ENCODE measurements at regions not wholly inside any gene's neighbourhood (a gene's known extent, or its start where the extent isn't known, plus 50 kb on each side); places are given as distances from the start of the nearest gene placed in this dataset.

DNA sequence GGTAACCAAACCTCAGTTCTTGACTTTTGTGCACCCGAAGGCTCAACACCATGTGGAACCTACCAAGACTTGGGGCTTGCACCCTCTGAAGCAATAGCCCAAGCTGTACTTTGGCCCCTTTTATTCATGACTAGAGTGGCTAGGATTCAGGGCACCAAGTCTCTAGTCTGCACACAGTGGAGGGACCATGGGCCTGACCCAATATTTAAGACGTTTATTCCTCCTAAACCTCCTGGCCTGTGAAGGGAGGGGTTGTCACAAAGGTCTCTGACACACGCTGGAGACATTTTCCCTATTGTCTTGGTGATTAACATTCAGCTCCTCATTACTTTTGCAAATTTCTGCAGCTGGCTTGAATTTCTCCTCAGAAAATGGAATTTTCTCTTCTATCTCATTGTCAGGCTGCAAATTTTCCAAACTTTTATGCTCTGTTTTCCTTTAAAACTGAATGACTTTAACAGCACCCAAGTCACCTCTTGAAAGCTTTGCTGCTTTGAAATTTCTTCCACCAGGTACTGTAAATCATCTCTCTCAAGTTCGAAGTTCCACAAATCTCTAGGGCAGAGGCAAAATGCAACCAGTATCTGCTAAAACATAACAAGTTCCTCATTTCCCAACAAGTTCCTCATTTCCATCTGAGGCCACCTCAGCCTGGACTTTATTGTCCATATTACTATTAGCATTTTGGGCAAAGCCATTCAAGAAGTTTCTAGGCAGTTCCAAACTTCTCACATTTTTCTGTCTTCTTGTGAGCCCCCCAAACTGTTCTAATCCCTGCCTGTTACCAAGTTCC lies 481.4 kb upstream of the BTBD3 start:
- DNase-seq, result no peak

DNA sequence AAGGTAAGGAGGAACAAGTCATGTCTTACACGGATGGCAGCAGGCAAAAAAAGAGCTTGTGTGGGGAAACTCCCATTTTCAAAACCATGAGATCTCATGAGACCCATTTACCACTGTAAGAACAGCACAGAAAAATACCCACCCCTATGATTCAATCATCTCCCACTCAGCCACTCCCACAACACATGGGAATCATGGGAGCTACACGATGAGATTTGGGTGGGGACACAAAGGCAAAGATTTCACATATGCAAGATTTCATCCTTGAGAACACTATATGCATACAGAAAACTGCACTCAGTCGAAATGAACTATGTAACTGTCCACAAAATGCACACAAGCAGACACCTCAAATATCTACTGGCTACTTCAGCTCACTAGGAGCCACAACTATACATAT lies 480.6 kb upstream of the BTBD3 start:
- no peak for DNase-seq

DNA sequence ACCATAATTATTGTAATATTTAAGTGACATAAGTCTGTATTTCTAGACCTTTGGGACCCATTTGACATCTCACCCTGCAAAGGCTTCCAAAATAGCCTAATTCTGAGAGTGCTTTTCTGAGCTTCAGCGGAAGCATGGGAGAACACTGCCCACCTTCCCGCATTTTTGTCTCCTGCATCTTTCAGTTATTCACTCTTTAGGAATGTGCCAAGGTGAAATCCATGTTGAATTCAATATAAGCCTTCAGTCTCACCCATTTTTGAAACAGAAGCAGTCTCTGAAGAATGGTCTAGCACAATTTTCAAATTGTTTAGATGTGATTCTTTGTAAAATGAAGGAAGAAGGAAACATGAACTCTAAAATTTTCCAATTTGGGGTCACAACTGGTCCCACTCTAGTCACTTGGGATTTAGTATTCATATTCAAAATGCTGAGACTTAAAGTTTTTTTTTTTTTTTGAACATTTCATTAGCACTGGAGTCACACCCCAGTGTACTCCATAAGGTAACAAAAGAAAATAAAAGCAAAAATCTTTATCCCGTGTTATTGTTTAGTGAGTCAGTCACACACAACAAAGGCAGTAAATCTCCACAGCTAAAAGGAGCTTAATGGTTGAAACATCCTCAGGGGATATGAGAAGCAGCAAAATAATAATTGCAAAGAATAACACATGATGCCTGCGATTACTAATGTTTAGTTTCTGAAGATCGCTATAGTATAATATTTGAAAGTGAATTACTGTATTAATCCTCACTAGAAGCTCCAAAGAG lies 479.9 kb upstream of the BTBD3 start:
- DNase-seq, result no peak

DNA sequence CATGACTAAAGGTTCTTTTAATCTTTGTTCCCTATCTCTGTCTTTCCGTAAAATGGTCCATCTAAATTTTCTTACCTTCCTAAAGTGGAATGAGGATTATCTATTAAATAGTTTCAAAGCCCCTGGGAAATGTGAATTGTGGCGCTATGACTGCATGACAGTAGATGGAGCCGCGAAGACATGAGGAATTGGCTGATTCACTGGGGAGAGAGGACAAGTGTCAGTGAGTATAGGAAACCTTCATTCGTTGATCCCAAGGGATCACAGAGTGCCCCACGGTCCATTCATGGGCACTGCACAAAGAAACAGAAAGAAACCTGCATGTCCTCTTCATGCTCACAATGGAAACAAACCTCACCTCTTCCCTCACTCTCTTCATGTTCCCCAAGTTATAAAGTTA lies 479.3 kb upstream of the BTBD3 start:
- no peak for DNase-seq

DNA sequence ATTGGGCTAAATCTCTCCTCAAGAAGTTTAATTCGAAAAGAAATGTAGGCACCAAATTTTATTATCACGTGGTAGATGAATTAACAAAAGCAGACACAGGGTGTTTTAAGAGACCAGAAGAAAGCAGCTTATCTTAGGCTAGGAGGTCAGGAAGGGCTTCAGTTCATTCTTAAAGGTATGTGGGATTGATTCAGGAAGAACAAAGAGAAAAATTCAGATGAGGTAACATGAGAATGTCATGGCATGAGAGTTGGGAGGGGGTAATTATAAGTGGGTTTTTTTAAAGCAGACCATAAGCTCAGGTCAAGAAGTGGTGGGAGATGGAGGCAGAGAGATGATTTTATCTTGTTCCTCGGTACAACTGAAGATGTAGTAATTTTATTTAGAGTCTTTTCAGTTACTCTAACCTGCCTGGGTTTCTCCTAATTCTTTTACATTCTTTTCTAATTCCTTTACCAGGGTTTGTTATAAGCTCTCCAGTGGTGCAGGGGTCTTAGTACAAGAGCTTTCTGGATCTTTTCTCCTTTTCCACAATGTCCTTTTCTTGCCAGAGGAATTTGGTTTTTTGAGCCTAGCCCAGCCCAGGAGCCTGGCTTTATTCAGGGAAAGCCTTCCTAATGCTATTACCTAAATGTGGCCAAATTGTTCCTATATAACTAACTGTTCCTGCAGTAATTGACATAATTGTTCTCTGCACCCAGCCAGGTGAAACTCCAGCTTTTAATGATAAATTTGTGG lies 474.1 kb upstream of the BTBD3 start:
- no peak for DNase-seq

DNA sequence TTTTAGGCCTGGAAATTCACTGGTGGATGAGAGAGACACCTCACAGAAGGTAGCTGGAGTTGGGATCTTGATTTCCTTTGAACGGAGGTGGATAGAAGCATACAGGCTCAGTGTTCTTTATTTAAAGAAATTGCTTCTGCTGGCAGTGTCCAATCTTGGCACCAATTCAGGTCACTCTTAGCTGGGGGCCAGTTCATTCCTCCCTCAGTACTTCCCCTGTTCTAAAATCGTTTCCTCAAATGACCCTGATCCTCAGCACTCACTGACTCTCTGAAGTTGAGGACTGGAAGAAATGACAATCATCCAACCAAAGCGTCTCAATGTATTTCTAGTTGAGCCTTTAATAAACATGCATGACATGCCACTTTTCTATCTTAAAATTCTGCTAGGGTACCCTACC lies 472.5 kb upstream of the BTBD3 start:
- no peak for DNase-seq

DNA sequence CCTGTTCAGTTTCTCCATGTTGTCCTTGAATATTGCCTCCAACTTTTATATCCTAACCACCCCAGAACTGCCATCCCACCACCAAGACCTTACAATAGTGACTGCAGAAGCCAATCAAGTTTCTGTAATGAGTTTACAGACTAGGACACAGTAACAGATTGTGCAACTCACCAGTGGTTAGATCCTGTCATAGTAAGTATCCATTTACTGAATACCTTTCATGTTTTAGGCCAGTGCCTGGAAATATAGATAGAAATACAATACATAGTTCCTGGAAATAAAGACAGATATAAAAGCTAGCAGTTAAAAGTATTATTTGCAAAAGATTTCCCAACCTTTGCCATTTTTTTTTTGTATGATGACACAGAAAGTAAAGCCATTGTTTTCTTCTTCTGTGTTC lies 471.8 kb upstream of the BTBD3 start:
- DNase-seq, result no peak

DNA sequence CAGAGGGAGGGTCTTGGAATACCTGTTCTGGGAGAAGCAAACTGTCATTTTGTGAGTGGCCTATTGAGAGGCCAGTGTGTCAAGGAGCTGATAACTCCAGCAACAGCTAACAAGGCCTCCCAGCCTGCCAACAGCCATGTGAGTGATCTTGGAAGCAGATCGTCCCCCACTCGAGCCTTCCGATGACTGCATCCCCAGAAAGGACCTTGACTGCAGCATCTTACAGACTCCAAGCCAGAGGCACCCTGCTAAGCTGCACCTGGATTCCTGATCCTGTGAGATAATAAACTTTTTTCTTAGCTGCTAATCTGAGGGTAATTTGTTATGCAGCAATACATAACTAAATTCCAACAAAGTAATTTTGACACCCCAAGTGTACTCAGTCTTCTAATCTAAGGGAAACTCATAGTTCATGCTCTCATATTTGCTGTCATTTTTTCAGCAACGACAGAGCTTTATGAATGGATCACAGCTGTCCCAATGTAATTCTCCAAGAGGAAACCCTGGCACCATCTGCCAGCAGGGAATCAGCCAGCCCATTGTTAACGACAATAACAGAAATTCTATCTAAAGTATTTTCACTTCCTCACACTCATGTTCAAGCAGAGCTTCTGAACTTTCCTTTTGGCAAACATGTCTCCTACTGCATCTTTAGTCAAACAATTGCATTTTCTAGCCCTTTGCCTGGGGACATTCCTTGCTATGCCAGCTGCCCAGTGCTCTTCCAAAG lies 470.2 kb upstream of the BTBD3 start:
- DNase-seq, result no peak

DNA sequence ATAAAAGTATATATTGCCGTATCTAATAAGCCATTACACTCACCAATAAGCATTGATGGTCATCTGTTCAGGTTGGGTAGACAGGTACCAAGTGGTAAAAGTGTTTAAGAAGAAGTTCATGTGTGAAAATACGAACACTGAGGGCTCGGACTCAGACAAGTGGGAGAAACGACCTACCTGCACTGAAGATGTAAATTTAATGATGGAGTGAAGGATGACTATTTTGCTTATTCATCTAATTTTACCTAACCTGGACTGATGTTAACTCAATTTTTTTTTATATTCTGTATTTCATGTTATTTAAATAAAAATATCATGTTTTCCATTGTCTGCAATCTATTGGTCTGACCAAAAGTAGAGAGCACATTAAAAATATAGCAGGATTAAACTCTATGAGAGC lies 469.1 kb upstream of the BTBD3 start:
- DNase-seq, result no peak

DNA sequence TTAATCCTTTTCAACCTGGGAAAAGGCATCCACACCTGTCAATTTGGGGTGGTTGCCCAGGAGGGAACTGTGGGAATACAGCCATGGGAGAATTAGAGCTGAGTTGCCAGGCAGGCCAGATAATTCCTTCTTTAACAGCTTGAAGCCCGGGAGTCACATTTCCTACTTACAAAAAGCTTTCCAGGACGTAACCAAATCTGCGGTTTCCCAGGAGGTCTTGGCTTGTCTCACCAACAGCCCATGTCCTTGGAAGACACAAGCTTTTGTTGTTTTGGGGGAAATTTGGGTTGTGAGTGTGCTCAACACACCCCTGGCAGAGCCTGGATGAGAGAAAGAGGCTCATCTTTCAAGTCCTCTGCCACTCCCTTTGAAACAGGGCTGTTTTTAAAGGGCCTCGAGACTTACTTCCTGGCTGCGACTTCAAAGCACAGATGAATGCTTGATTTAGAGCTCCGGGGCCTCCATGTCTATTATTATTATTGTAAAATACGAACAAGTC lies 465.9 kb upstream of the BTBD3 start:
- peak; percentile 63 for DNase-seq

DNA sequence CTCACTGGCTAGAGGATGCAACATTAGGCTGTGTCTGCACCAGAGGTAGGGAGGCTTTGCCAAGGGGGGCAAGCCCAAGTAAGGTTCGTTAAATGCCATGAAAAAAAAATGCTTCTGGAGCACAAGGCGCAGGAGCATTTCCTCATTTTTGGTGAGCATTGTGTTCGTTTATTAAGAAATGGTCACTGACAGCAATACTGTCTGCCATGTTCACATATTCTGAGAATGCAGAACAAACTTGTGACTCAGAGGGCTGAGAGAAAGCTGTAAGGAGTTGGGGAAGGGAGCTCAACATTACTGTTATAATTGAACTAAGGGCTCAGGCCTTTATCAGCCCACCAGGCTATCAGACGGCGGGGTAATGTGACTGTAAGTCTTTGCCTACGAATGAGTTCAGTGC lies 465.4 kb upstream of the BTBD3 start:
- peak; percentile 21 for DNase-seq

DNA sequence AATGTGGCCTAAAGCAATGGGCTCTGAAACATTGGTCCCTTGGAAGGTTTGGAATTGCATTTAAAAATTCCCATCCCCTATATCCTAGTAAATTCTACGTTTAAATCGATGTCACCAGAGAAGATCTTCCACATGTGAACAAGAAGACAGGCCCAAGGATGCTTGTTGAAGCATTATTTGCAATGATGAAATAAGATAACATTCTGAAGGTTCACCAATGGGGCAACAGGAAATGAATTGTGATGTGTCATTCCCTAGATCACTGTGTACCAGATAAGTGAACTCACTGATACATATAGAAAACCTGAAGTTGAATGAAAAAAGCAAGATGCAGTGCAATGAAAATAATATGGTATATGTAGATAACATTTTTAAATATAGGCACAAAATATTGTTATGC lies 464.3 kb upstream of the BTBD3 start:
- DNase-seq, result no peak

DNA sequence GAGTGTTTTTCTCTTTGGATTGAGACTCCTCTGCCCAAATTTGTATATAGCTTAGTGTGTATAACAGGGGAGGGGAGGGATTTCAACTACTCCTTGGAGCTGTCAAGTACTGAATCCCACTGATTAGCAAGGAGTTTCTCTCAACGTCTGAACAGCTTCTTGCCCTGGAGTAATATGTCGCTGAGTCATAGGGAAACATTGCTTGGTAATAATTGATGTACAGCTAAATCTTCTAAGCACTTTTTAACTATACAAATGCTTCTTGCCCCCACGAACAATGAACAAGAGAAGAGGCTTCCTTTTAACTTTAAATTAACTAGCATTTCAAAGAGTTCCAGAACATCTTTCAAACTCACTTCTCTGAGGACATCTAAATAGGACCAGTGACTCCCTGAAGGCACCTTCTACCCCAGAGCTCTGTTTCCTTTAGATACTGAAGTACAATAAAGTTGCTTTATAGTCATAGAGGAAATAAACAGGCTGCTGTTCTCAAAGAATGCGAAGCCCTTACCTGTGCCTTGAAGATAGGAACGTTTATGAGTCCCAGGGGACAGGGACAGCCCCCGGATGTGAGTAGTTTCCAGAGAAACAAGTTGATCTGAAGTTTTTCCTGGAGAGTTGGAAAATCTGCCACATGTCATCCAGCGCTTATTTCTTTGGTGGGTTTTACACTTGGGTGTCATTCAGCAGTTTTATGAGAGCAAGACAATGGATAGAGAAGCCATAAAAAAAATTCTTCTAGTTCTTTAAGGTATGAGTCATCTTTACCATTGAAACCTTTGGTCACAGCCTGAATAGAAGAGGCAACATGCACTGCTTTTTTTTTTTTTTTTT lies 462.5 kb upstream of the BTBD3 start:
- no peak for DNase-seq

DNA sequence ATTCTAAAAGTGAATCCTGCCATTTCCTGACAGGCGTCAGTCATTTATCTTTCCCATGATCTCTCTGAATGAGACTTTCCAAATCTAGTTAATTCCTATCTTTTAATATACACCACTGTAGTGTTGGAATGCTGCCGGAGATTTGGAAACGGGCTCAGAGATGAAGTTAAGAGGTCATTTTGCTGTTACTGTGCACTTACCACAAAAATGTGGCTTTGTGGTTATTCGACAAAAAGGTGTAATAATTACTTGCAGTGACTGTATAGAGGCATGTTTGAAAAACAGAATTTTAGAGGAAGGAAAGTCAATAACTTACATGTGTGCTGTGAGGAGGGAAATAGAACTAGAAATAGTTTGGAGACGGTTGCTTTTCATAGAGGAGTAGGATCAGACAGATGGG lies 460.2 kb upstream of the BTBD3 start:
- no peak for DNase-seq

DNA sequence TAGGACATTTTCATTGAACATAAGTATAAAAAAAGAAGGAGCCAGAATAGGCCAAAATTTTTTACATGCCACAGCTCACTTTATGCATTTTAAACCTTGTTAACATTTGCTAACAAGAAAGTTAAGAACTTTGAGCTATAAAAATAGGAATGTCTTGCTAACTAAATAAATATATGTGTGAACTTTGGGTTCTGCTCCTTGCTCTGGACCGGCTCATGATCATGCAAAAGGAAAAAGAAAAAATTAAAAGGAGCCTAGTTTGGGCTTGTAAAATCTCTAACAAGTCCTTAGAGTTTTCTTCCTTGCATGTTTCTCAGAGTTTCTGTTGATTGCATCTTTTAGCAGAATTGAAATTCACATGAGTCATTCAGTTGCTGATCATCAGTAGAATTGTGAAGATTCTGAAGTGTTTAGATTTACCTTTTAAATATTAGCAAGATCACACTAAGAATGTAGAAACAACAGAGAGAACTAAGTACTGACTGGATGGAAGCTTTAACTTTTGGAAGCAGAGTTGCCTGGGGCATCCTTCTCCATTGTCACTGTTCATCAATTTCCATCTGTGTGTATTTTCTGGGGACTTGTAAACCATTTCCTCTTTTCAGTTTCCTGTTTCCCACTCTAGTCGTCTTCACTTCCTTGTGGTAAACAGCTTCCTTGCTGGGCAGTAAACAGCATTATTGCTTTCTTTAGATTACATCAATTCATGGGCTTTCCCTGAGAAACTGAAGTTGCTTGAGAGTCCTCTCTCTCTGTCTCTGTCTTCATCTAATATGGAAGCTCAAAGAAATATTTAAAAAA lies 458.4 kb upstream of the BTBD3 start:
- DNase-seq, result no peak

DNA sequence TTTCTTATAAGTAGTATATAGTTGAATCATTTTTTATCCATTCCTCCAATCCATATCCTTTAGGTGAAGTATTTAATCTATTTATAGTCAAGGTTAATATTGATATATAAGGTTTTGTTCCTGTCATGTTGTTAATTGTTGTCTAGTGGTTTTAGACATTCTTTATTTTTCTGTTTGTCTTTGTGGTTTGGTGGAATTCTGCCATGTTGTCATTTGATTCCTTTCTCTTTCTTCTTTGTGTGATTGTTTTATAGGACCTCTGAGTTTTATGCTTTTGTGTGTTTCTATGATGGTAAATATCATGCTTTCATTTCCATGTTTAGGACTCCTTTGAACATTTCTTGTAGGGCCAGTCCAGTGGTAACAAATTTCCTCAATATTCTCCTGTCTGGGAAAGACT lies 450.3 kb upstream of the BTBD3 start:
- no peak for DNase-seq

DNA sequence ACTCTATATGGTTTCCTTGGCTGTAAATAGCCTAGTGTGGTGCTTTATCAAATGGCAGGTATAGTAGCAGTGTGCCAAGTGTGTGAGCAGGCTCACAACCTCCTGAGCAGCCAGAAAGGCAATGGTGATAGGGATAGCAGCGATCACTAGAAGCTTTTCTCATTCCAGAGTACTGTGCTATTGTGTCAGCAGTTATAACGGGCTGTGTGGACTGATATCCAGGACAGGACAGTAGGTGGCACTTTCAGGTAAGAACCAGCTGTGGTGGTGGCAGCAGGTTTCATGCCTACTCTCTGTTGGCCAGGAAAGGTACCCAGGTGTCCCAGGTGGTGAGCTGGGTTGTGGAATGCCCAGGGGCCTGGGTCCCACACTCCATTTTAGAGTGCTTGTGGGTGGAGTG lies 448.8 kb upstream of the BTBD3 start:
- no peak for DNase-seq

DNA sequence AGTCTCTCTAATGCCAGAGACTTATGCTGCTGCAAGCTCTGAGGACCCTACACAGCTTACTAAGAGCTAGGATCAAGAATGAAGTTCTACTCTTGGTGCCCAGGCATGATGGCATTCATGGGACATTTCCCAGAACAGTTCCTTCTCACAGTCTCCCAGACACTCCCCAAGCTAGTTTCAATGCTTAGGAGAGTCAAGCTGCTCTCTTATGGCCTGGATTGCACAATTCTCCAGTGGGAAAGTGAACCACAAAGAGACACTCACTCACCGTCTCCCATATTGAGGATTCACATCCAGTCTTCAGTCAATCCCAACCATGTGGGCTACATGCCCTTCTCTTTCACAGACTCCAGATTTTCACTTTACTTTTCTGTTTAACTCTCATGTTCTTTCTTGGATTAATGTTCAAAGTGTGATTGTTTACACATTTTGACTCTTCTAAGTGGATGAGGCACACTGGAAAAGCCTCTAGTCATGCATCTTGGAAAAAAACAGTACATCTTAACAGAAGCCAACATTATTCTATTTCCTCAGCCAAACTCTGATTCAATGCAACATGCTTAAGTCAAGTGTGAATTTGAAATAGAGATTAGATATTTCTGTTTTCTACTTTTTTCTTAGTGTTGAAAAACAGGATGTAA lies 447.8 kb upstream of the BTBD3 start:
- no peak for DNase-seq

DNA sequence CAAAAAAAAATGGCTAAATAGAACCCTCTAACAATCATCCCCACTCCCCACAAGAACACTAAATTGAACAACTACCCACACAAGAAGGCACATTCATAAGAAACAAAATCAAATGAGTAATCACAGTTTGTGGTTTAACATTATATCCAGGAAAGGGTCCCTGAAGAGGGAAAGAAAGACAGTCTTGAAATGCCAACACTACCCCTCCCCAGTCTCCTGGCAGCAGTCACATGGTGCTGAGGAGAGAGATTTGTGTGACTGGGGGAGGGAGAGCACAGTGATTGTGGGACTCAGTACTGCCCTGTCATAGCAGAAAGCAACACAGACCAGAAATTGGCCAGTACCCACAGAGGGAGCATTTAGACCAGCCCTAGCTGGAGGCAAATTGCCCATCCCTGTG lies 443.7 kb upstream of the BTBD3 start:
- no peak for DNase-seq

DNA sequence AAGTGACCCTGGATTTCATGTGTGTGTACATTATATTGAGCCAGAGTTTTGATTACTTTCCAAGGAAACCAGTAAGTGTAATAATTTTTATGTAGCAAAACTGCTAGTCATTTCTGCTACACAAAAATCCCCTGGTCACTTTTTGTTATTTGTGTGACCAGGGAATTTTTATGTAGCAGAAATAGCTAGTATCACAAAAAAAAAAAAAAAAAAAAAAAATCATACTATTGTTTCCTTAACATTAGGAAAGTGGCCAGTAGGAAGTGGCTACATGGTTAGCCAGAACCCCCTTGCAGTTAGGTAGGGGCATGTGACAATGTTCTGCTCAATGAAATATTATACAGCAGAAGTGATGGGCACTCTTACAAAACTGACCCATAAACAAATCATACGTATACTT lies 434.0 kb upstream of the BTBD3 start:
- no peak for DNase-seq

DNA sequence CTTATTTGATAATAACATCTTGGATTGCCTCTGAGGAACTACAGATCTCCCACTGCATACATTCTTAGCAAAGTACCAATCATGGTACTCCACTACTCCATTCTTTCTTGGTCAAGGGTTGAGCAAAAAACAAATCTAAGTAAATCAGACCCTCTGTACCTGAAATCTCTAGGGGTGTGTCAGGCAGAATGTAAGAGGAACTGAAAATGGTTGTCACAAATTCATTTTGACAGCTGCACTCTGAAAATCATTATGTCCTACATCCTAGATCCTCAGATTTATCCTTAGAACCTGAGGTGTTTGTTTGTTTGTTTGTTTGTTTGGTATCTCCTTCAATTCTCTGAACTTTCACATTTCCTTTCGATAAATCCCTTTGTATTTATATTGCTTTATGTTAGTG lies 433.2 kb upstream of the BTBD3 start:
- peak; percentile 28 for DNase-seq

All from eye (tissue), 1 donor.